DND-41 (cell line): ENCODE measurements at regions not wholly inside any gene's neighbourhood (a gene's known extent, or its start where the extent isn't known, plus 50 kb on each side); places are given as distances from the start of the nearest gene placed in this dataset.

Experiments used
- ATAC-seq: fragments of 200-7000 bp; cut with Tn5 transposase; 3 replicates; pipeline ENCODE4 v1.9.1; 2021; ENCODE audit warnings: low read depth; ENCODE audit not compliant: insufficient read depth
- DNase-seq: peaks from one replicate; pipeline ENCODE4 v3.0.0-alpha.2; 2020
- H2AFZ ChIP-seq: 2 replicates; pipeline ENCODE4 v1.6.0; 2012; ENCODE audit warnings: low read depth, low read length
- H3K27ac ChIP-seq: 2 replicates; pipeline ENCODE4 v1.5.1; 2012; ENCODE audit warnings: low read length, inconsistent platforms
- H3K27me3 ChIP-seq: fragments of 200-600 bp; sonication (generic); 2 replicates; pipeline ENCODE4 v1.6.0; 2012; ENCODE audit warnings: low read length, mild to moderate bottlenecking, inconsistent platforms; ENCODE audit not compliant: insufficient read depth, poor library complexity
- H3K36me3 ChIP-seq: 2 replicates; pipeline ENCODE4 v1.5.1; 2012; ENCODE audit warnings: low read length, inconsistent platforms; ENCODE audit not compliant: insufficient read depth
- H3K4me1 ChIP-seq: 2 replicates; pipeline ENCODE4 v1.5.1; 2012; ENCODE audit warnings: mild to moderate bottlenecking, low read length; ENCODE audit not compliant: insufficient read depth
- H3K4me2 ChIP-seq: 2 replicates; pipeline ENCODE4 v1.6.0; 2012; ENCODE audit warnings: mild to moderate bottlenecking, moderate library complexity, low read length, inconsistent platforms; ENCODE audit not compliant: insufficient read depth
- H3K4me3 ChIP-seq, 2 experiments: fragments of 200-600 bp in 1 of 2; shearing (Covaris generic) in 1 of 2; 2 replicates each; pipeline ENCODE4 v1.5.1; 2012 to 2016; ENCODE audit warnings: inconsistent platforms in 2 of 2, low read length in 2 of 2, mild to moderate bottlenecking in 2 of 2, low read depth in 1 of 2, moderate library complexity in 1 of 2
- H3K79me2 ChIP-seq: 2 replicates; pipeline ENCODE4 v1.6.0; 2012; ENCODE audit warnings: low read length, inconsistent platforms; ENCODE audit not compliant: insufficient read depth
- H3K9ac ChIP-seq: 2 replicates; pipeline ENCODE4 v1.6.0; 2012; ENCODE audit warnings: low read depth, mild to moderate bottlenecking, inconsistent platforms, low read length, moderate library complexity
- H3K9me3 ChIP-seq: 2 replicates; pipeline ENCODE4 v1.5.1; 2012; ENCODE audit warnings: low read length, moderate library complexity, mild to moderate bottlenecking, inconsistent platforms; ENCODE audit not compliant: insufficient read depth, severe bottlenecking
- H4K20me1 ChIP-seq: 2 replicates; pipeline ENCODE4 v1.6.0; 2012; ENCODE audit warnings: low read length; ENCODE audit not compliant: insufficient read depth
- EZH2 ChIP-seq: IDR thresholded peaks from 3 replicates; pipeline ENCODE4 v1.6.1; 2012; ENCODE audit warnings: borderline replicate concordance, low read depth, mild to moderate bottlenecking, moderate library complexity, low read length, inconsistent platforms; ENCODE audit not compliant: severe bottlenecking
- TF ChIP-seq, protein P1 (sequence below): IDR thresholded peaks from 2 replicates; pipeline ENCODE4 v1.5.1; 2012; ENCODE audit warnings: borderline replicate concordance, low read length, moderate library complexity, mild to moderate bottlenecking; ENCODE audit not compliant: poor library complexity, severe bottlenecking; ENCODE audit errors: extremely low read depth

DNA sequence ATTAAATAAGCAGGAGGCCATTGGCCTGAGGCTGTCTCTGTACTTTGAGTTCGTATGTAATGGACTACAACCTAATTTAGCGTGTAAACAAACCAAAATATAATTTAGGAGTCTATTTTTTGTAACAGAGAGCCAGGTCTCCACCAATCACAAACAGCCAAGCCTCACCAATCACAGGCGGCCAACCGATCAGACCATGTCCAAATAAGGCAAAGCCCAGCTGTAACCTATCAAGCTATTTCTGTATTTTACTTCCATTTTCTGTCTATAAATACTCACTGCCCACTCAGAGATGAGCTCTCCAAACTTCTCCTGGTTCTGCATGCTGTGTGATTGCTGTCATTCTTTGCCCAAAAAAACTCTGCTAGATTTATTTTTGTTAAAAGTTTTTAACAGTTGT lies 322.7 kb downstream of the NPIPA8 start:
- Histone ChIP-seq H3K27ac (no peak overlapping the region), H2AFZ (no peak overlapping the region)

DNA sequence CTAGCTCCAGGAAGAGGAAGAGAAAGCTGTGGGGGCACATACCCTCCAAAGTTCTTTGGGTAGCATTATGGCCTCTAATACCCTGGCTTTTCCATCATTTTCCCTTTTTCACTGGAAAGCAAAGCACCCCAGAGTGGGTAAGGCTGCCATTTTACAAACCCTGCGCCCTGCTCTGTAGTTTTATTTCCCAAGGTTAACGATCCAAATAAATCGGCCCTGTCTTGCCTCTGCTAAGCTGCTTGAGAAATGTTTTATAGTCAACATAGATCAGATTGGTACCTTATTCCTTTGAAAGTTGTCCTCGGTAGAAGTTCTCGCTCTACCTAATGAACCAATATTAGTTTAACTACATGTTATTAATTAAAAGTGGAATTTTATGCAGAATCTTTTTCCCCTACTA lies 328.2 kb downstream of the NPIPA8 start:
- no peaks in the 10 kb centered on the region for H3K9me3 ChIP-seq
- H3K4me2 ChIP-seq: no peak overlapping the region
- DNase-seq (no peak), ATAC-seq (no peak)
- H3K27me3 ChIP-seq: no peaks in the 10 kb centered on the region
- H4K20me1 ChIP-seq: no peaks in the 10 kb centered on the region
- no peaks in the 10 kb centered on the region for H3K36me3 ChIP-seq
- TF ChIP-seq EZH2: no peak
- no peak overlapping the region for H3K27ac ChIP-seq
- no peaks in the 10 kb centered on the region for H3K4me1 ChIP-seq
- no peaks in the 10 kb centered on the region for H3K79me2 ChIP-seq
- H2AFZ ChIP-seq: no peak overlapping the region
- H3K4me3 ChIP-seq: no peak overlapping the region
- H3K9ac ChIP-seq: no peak overlapping the region

More for the DNA sequence above, 322.7 kb downstream of the NPIPA8 start:
- H3K9ac ChIP-seq: no peak overlapping the region
- H3K9me3 ChIP-seq: no peaks in the 10 kb centered on the region
- no peaks in the 10 kb centered on the region for H4K20me1 ChIP-seq
- H3K4me1 ChIP-seq: no peaks in the 10 kb centered on the region
- no peaks in the 10 kb centered on the region for H3K27me3 ChIP-seq
- H3K79me2 ChIP-seq: no peaks in the 10 kb centered on the region
- ATAC-seq (no peak), DNase-seq (no peak)
- H3K36me3 ChIP-seq: no peaks in the 10 kb centered on the region
- no peak for TF ChIP-seq EZH2
- TF ChIP-seq, protein P1, sequence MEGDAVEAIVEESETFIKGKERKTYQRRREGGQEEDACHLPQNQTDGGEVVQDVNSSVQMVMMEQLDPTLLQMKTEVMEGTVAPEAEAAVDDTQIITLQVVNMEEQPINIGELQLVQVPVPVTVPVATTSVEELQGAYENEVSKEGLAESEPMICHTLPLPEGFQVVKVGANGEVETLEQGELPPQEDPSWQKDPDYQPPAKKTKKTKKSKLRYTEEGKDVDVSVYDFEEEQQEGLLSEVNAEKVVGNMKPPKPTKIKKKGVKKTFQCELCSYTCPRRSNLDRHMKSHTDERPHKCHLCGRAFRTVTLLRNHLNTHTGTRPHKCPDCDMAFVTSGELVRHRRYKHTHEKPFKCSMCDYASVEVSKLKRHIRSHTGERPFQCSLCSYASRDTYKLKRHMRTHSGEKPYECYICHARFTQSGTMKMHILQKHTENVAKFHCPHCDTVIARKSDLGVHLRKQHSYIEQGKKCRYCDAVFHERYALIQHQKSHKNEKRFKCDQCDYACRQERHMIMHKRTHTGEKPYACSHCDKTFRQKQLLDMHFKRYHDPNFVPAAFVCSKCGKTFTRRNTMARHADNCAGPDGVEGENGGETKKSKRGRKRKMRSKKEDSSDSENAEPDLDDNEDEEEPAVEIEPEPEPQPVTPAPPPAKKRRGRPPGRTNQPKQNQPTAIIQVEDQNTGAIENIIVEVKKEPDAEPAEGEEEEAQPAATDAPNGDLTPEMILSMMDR: no peak
- no peak overlapping the region for H3K4me3 ChIP-seq
- no peak overlapping the region for H3K4me2 ChIP-seq

DNA sequence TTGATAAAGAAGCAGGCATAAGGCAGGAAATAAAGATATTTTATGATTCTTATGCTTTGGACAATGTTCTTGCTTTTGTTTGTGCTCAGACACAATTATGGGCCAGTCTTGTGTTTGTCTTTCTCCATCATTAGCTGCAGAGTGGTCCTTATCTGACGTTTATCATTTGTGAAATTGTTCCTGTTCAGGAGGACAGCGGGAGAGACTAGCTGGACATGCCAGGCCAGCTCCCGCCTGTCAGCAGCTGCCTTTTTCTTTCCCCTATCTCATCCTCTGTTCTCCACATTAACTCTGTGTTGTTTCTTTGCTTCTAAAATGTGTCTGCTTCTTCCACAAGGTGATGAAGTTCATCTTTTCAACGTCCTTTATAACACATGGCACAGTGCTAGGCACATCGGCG lies 333.5 kb downstream of the NPIPA8 start:
- no peak overlapping the region for H3K4me2 ChIP-seq
- no peaks in the 10 kb centered on the region for H3K36me3 ChIP-seq
- H3K27ac ChIP-seq: no peak overlapping the region
- H3K9ac ChIP-seq: no peak overlapping the region
- TF ChIP-seq, protein P1: no peak
- TF ChIP-seq EZH2: no peak
- H3K9me3 ChIP-seq: no peaks in the 10 kb centered on the region
- H2AFZ ChIP-seq: no peak overlapping the region
- H4K20me1 ChIP-seq: no peaks in the 10 kb centered on the region
- H3K27me3 ChIP-seq: no peaks in the 10 kb centered on the region
- DNase-seq (no peak), ATAC-seq (no peak)
- no peak overlapping the region for H3K4me3 ChIP-seq
- no peaks in the 10 kb centered on the region for H3K4me1 ChIP-seq
- H3K79me2 ChIP-seq: no peaks in the 10 kb centered on the region

DNA sequence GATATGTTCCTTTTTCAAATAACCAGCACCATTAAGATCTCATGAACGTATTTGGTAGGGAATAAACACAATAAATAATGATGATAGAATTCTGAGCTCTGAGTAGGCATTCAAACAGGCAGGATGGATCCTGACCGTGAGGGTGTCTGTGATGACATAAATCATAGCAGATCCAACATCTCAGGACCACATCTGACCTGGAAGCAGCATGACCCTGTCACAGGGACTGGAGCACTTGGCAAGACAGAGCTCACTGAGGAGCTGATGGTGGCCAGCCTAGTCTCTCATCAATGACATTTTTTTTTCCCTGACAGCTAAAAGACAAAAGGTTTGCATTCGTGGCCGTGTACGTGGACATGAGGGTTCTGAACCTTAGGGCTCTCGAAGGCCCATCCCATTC lies 337.5 kb downstream of the NPIPA8 start:
- H3K27ac ChIP-seq: no peak overlapping the region
- H3K9ac ChIP-seq: no peak overlapping the region
- H3K4me3 ChIP-seq: no peak overlapping the region
- H3K79me2 ChIP-seq: no peaks in the 10 kb centered on the region
- ATAC-seq (no peak), DNase-seq (no peak)
- H3K27me3 ChIP-seq: no peaks in the 10 kb centered on the region
- H4K20me1 ChIP-seq: no peaks in the 10 kb centered on the region
- no peaks in the 10 kb centered on the region for H3K4me1 ChIP-seq
- no peak for TF ChIP-seq EZH2
- TF ChIP-seq, protein P1: no peak
- no peaks in the 10 kb centered on the region for H3K9me3 ChIP-seq
- H2AFZ ChIP-seq: no peak overlapping the region
- H3K36me3 ChIP-seq: no peaks in the 10 kb centered on the region
- H3K4me2 ChIP-seq: no peak overlapping the region
